IMR-90 (cell line): ENCODE measurements at regions not wholly inside any gene's neighbourhood (a gene's known extent, or its start where the extent isn't known, plus 50 kb on each side); places are given as distances from the start of the nearest gene placed in this dataset.

Experiments
- ATAC-seq: fragments of 200-7000 bp; cut with Tn5 transposase; 2 replicates; pipeline ENCODE4 v1.9.1; 2020; ENCODE audit warnings: low read depth, mild to moderate bottlenecking, moderate library complexity
- BruUV-seq: library from RNA; stranded (reverse); fragments of 400-500 nt; replicated peaks from 2 replicates; lab custom pipeline; 2021; lab: Mats Ljungman, UMichigan
- CTCF ChIA-PET: fragments of 300-600 bp; formaldehyde crosslinking; extraction: SDS; loops from one replicate; lab custom pipeline; 2021; ENCODE audit warnings: antibody characterized with exemption; lab: Yijun Ruan, JAX
- POLR2A ChIA-PET: fragments of 300-600 bp; sonication (Branson Sonifier 250); formaldehyde crosslinking; loops from one replicate; lab custom pipeline; 2022; ENCODE audit warnings: antibody characterized with exemption; ENCODE audit not compliant: unreplicated experiment; lab: Charles Lee
- DNase-seq: peaks from one replicate; pipeline ENCODE4 v3.0.0; 2013
- H2AFZ ChIP-seq: replicated peaks from 2 replicates; pipeline ENCODE3; 2013; ENCODE audit warnings: low read length, mild to moderate bottlenecking; ENCODE audit not compliant: poor library complexity
- H2AK5ac ChIP-seq: 2 replicates; pipeline ENCODE4 v1.6.1; 2013; ENCODE audit warnings: low read depth, low read length, inconsistent platforms
- H2AK9ac ChIP-seq: replicated peaks from 2 replicates; pipeline ENCODE3; 2013; ENCODE audit warnings: mild to moderate bottlenecking, low read depth, low read length, moderate library complexity; ENCODE audit not compliant: poor library complexity
- H2BK120ac ChIP-seq: 2 replicates; pipeline ENCODE4 v1.6.1; 2013; ENCODE audit warnings: low read depth, low read length, inconsistent platforms
- H2BK15ac ChIP-seq: 3 replicates; pipeline ENCODE4 v1.6.1; 2013; ENCODE audit warnings: low read depth, low read length, inconsistent platforms
- H2BK20ac ChIP-seq: 2 replicates; pipeline ENCODE4 v1.6.1; 2013; ENCODE audit warnings: low read depth, mild to moderate bottlenecking, inconsistent platforms, low read length, moderate library complexity
- H2BK5ac ChIP-seq: 2 replicates; pipeline ENCODE4 v1.6.1; 2013; ENCODE audit warnings: mild to moderate bottlenecking, low read depth, low read length, inconsistent platforms; ENCODE audit not compliant: poor library complexity, severe bottlenecking
- H3K14ac ChIP-seq: replicated peaks from 2 replicates; pipeline ENCODE4 v1.6.1; 2013; ENCODE audit warnings: low read depth, low read length, inconsistent platforms
- H3K18ac ChIP-seq: 2 replicates; pipeline ENCODE4 v1.6.1; 2013; ENCODE audit warnings: low read depth, low read length, control low read depth
- H3K23ac ChIP-seq: 2 replicates; pipeline ENCODE4 v1.6.1; 2013; ENCODE audit warnings: low read depth, low read length, inconsistent platforms
- H3K27ac ChIP-seq: 2 replicates; pipeline ENCODE4 v1.5.1; 2013; ENCODE audit warnings: mild to moderate bottlenecking, control low read depth, low read length; ENCODE audit not compliant: insufficient read depth
- H3K27me3 ChIP-seq: 2 replicates; pipeline ENCODE4 v1.6.1; 2013; ENCODE audit warnings: low read length; ENCODE audit not compliant: control insufficient read depth, insufficient read depth
- H3K36me3 ChIP-seq: 2 replicates; pipeline ENCODE4 v1.6.1; 2013; ENCODE audit warnings: low read length, mixed read lengths; ENCODE audit not compliant: control insufficient read depth, insufficient read depth
- H3K4ac ChIP-seq: 2 replicates; pipeline ENCODE4 v1.6.1; 2013; ENCODE audit warnings: low read depth, low read length, inconsistent platforms
- H3K4me1 ChIP-seq: 2 replicates; pipeline ENCODE4 v1.6.1; 2013; ENCODE audit warnings: low read length, mixed read lengths; ENCODE audit not compliant: control insufficient read depth, insufficient read depth
- H3K4me2 ChIP-seq: 2 replicates; pipeline ENCODE4 v1.6.1; 2013; ENCODE audit warnings: low read depth, mild to moderate bottlenecking, control low read depth, low read length, moderate library complexity
- H3K4me3 ChIP-seq: 2 replicates; pipeline ENCODE4 v1.5.1; 2013; ENCODE audit warnings: low read depth, mild to moderate bottlenecking, control low read depth, low read length, moderate library complexity; ENCODE audit not compliant: insufficient read depth
- H3K56ac ChIP-seq: 2 replicates; pipeline ENCODE4 v1.6.1; 2013; ENCODE audit warnings: low read length, inconsistent platforms; ENCODE audit not compliant: insufficient read depth; ENCODE audit errors: extremely low read depth
- H3K79me1 ChIP-seq, 2 experiments: 2 replicates each; pipeline ENCODE4 v1.6.1; 2013; ENCODE audit warnings: low read length in 2 of 2, inconsistent platforms in 1 of 2, low read depth in 1 of 2
- H3K9ac ChIP-seq: 2 replicates; pipeline ENCODE4 v1.6.1; 2013; ENCODE audit warnings: low read depth, low read length, control low read depth
- H3K9me1 ChIP-seq: 2 replicates; pipeline ENCODE4 v1.6.1; 2013; ENCODE audit warnings: low read length, inconsistent platforms; ENCODE audit not compliant: insufficient read depth
- H3K9me3 ChIP-seq: 2 replicates; pipeline ENCODE4 v1.6.1; 2013; ENCODE audit warnings: low read length; ENCODE audit not compliant: control insufficient read depth, insufficient read depth
- H4K20me1 ChIP-seq: 2 replicates; pipeline ENCODE4 v1.6.1; 2013; ENCODE audit warnings: low read length, inconsistent platforms; ENCODE audit not compliant: insufficient read depth
- H4K5ac ChIP-seq: 2 replicates; pipeline ENCODE4 v1.6.1; 2013; ENCODE audit warnings: mild to moderate bottlenecking, low read depth, low read length, control low read depth
- H4K8ac ChIP-seq, 2 experiments: 2 replicates each; pipeline ENCODE4 v1.6.1; 2013; ENCODE audit warnings: low read depth in 2 of 2, low read length in 2 of 2, control low read depth in 1 of 2, inconsistent platforms in 1 of 2
- H4K91ac ChIP-seq: 2 replicates; pipeline ENCODE4 v1.6.1; 2013; ENCODE audit warnings: low read depth, low read length, inconsistent platforms; ENCODE audit not compliant: insufficient read depth
- BHLHE40 ChIP-seq: fragments of 150-350 bp; IDR thresholded peaks from 2 replicates; pipeline ENCODE4 v1.6.1; 2016; ENCODE audit warnings: mild to moderate bottlenecking, low read depth, low read length
- CEBPB ChIP-seq: IDR thresholded peaks from 2 replicates; pipeline ENCODE4 v1.6.1; 2012; ENCODE audit warnings: low read depth, low read length, improper control_type of control experiment
- CTCF ChIP-seq: conservative IDR thresholded peaks from 2 replicates; pipeline ENCODE4 v1.5.1; 2012; ENCODE audit warnings: mild to moderate bottlenecking, low read depth, low read length, improper control_type of control experiment
- MAFK ChIP-seq: IDR thresholded peaks from 2 replicates; pipeline ENCODE4 v1.6.1; 2012; ENCODE audit warnings: low read depth, low read length, improper control_type of control experiment
- MAZ ChIP-seq: IDR thresholded peaks from 2 replicates; pipeline ENCODE4 v1.6.1; 2012; ENCODE audit warnings: low read depth, mild to moderate bottlenecking, low read length, improper control_type of control experiment, moderate library complexity, borderline replicate concordance
- NFE2L2 ChIP-seq: fragments of 150-350 bp; IDR thresholded peaks from 2 replicates; pipeline ENCODE4 v1.6.1; 2016; ENCODE audit warnings: low read depth, mild to moderate bottlenecking, low read length
- POLR2A ChIP-seq: IDR thresholded peaks from 2 replicates; pipeline ENCODE4 v1.6.1; 2012; ENCODE audit warnings: mild to moderate bottlenecking, low read depth, low read length
- RAD21 ChIP-seq: IDR thresholded peaks from 2 replicates; pipeline ENCODE4 v1.6.1; 2012; ENCODE audit warnings: low read length, improper control_type of control experiment
- RFX5 ChIP-seq: IDR thresholded peaks from 2 replicates; pipeline ENCODE4 v1.8.0; 2012; ENCODE audit warnings: low read depth, mild to moderate bottlenecking, low read length, moderate library complexity
- SMC3 ChIP-seq: fragments of 150-350 bp; IDR thresholded peaks from 2 replicates; pipeline ENCODE4 v1.6.1; 2016; ENCODE audit warnings: low read depth, mild to moderate bottlenecking, antibody characterized with exemption, low read length, moderate library complexity
- dilution Hi-C: fragments of 300-500 bp; cut with HindIII; formaldehyde crosslinking; loops from one replicate; pipeline ENCODE4 v1.14.3; 2018; ENCODE audit warnings: low sequenced_read_pairs; ENCODE audit not compliant: unreplicated experiment
- in situ Hi-C: fragments of 300-500 bp; cut with MboI; formaldehyde crosslinking; loops from 3 replicates; pipeline ENCODE4 v1.14.3; 2019; ENCODE audit warnings: low sequenced_read_pairs, inconsistent platforms, mixed read lengths
- intact Hi-C: fragments of 100-400 bp; cut with micrococcal nuclease; formaldehyde crosslinking; loops from 2 replicates; pipeline ENCODE4 v1.10.0; 2022

DNA sequence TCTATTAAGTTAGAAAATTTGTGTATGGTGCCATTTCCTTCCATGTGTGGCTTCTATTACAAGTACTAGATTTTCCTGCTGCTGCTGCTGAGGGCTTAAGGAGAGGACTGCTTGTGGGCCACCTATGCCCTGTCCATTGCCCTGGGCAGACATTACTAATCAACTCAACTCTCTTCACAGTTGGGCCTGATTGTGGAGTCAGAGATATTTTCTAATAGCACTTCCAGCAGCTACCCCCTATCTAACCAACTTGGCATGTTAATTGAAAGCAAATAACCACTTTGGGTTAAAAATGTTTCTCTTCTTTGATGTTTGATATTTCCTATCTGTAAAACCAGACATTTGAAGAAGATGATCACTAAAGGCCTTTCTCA, 242.0 kb downstream of the EDEM1 start:
- no peak overlapping the region for H3K4ac ChIP-seq
- H2BK120ac ChIP-seq = no peak overlapping the region
- no peak overlapping the region for H2BK20ac ChIP-seq
- no peaks in the 10 kb centered on the region for H3K79me1 ChIP-seq
- no peak overlapping the region for H3K18ac ChIP-seq
- H2BK15ac ChIP-seq = no peak overlapping the region
- intact Hi-C loops (no loop called here), dilution Hi-C loops (no loop called here), in situ Hi-C loops (no loop called here)
- peaks cover 5% of the 10 kb centered on the region; the same call in 1 of the 2 replicates for H3K9me3 ChIP-seq
- ATAC-seq = no peak
- CTCF ChIA-PET = no interaction called here
- no peaks in the 10 kb centered on the region for H3K27me3 ChIP-seq
- no peak overlapping the region for H3K9ac ChIP-seq
- H4K20me1 ChIP-seq = no peaks in the 10 kb centered on the region
- no peak overlapping the region for H2AK5ac ChIP-seq
- no peak overlapping the region for H3K14ac ChIP-seq
- BruUV-seq = no TSS peak
- no peak overlapping the region for H3K27ac ChIP-seq
- H2AK9ac ChIP-seq = no peak overlapping the region
- no peak for DNase-seq
- no peak overlapping the region for H3K4me2 ChIP-seq
- H4K8ac ChIP-seq = no peak overlapping the region
- H3K4me1 ChIP-seq = no peaks in the 10 kb centered on the region
- H4K91ac ChIP-seq = no peak overlapping the region
- no peak overlapping the region for H3K56ac ChIP-seq
- no peak overlapping the region for H3K23ac ChIP-seq
- no peak overlapping the region for H2AFZ ChIP-seq
- H3K4me3 ChIP-seq = no peak overlapping the region
- H3K9me1 ChIP-seq = no peaks in the 10 kb centered on the region
- H4K5ac ChIP-seq = no peak overlapping the region
- H3K36me3 ChIP-seq = no peaks in the 10 kb centered on the region
- POLR2A ChIA-PET = no interaction called here
- no peak overlapping the region for H2BK5ac ChIP-seq
- no peak for TF ChIP-seq MAFK
- no peak for TF ChIP-seq RAD21
- no peak for TF ChIP-seq MAZ
- no peak for TF ChIP-seq CTCF
- no peak for TF ChIP-seq BHLHE40
- TF ChIP-seq NFE2L2 = no peak
- TF ChIP-seq SMC3 = no peak
- TF ChIP-seq CEBPB = no peak
- no peak for TF ChIP-seq POLR2A
- no peak for TF ChIP-seq RFX5
